ENCODE measurements at regions not wholly inside any gene's neighbourhood (a gene's known extent, or its start where the extent isn't known, plus 50 kb on each side); places are given as distances from the start of the nearest gene placed in this dataset.

GRCh38 chr6:17027441-17027840, 74.4 kb upstream of the STMND1 start:
- DNase-seq (ENCODE audit: extremely low read depth, low read depth) = no peak
- no peak for TF ChIP-seq CTCF (IDR thresholded peaks at IDR 0.05; ENCODE audit: low read depth, low read length, missing control alignments)
- no peak overlapping the region for H3K4me3 ChIP-seq (replicated peaks; ENCODE audit: low read depth, low read length)

- DNase-seq (ENCODE audit: extremely low read depth, low read depth) = no peak
- H3K4me3 ChIP-seq (replicated peaks; ENCODE audit: low read depth, low read length) = no peak overlapping the region
- TF ChIP-seq CTCF (IDR thresholded peaks at IDR 0.05; ENCODE audit: low read depth, low read length, missing control alignments) = no peak
These were observed 79.2 kb upstream of the STMND1 start for GRCh38 chr6:17022604-17023003.

GRCh38 chr6:17021539-17021889, 80.3 kb upstream of the STMND1 start:
- TF ChIP-seq CTCF (IDR thresholded peaks at IDR 0.05; ENCODE audit: low read depth, low read length, missing control alignments) = no peak
- no peak for DNase-seq (ENCODE audit: extremely low read depth, low read depth)
- no peak overlapping the region for H3K4me3 ChIP-seq (replicated peaks; ENCODE audit: low read depth, low read length)

GRCh38 chr6:17020889-17021538, 80.8 kb upstream of the STMND1 start:
- TF ChIP-seq CTCF (IDR thresholded peaks at IDR 0.05; ENCODE audit: low read depth, low read length, missing control alignments) = no peak
- H3K4me3 ChIP-seq (replicated peaks; ENCODE audit: low read depth, low read length) = no peak overlapping the region
- DNase-seq (ENCODE audit: extremely low read depth, low read depth) = no peak

- H3K4me3 ChIP-seq (replicated peaks; ENCODE audit: low read depth, low read length) = no peak overlapping the region
- DNase-seq (ENCODE audit: extremely low read depth, low read depth) = no peak
- TF ChIP-seq CTCF (IDR thresholded peaks at IDR 0.05; ENCODE audit: low read depth, low read length, missing control alignments) = no peak
These were observed 83.4 kb upstream of the STMND1 start for GRCh38 chr6:17018425-17018824.

GRCh38 chr6:17017416-17017815, 84.4 kb upstream of the STMND1 start:
- DNase-seq (ENCODE audit: extremely low read depth, low read depth) = no peak
- no peak overlapping the region for H3K4me3 ChIP-seq (replicated peaks; ENCODE audit: low read depth, low read length)
- TF ChIP-seq CTCF (IDR thresholded peaks at IDR 0.05; ENCODE audit: low read depth, low read length, missing control alignments) = no peak

Measured in HFF-Myc (cell line).